Stimulated activated CD4-positive, alpha-beta T cell treated with anti-CD3 and anti-CD28 coated beads, Interleukin-12 subunit alpha, Interleukin-12 subunit beta, amount 100 ng/mL, for 48 hours (primary cell): ENCODE measurements at regions not wholly inside any gene's neighbourhood (a gene's known extent, or its start where the extent isn't known, plus 50 kb on each side); places are given as distances from the start of the nearest gene placed in this dataset.
A peak's percentile ranks its signal among the peaks of the same experiment; 100 is the strongest.
"Not testable (repeated sequence)": the region's sequence is repeated elsewhere in the genome, so short reads cannot be mapped to it uniquely, and the experiment has no call there.

Experiments
- DNase-seq, 3 donors: peaks; one replicate each; pipeline ENCODE4 v3.0.0-alpha.2; 2020; ENCODE audit warnings: low read depth in 2 of 3, low spot score in 1 of 3

DNA sequence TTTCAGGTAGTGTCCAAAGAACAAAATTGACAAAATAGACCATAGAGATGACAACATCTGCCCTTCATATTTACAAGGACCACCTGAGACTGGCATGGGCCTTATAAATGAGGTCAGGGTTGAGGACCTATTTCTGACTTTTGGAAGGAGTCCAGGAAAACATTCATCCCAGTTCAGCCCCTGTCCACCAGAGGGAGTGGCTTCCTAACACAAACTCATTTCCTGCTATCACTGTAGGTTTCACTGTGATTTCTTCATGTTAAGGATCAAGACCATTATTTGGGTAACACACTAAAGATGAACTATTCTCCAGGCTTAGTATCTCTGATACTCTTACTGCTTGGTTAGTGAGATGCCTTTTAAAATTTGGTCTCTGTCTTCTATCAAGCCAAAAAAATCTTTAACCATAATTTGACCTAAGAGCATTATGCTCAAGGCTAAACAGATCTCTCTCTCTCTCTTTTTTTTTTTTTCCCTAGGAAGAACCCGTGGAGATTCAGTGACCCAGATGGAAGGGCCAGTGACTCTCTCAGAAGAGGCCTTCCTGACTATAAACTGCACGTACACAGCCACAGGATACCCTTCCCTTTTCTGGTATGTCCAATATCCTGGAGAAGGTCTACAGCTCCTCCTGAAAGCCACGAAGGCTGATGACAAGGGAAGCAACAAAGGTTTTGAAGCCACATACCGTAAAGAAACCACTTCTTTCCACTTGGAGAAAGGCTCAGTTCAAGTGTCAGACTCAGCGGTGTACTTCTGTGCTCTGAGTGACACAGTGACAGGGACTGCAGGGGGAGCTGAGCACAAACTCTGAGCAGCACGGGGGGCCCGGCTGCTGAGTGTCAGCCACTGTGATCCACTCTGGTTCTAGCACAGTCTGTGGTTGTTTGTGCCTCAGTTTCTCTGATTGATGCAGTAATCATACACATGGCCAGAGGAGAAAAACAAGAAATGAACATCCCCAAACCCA lies 267.6 kb upstream of the OR4E1 start:
- peak in 2 of 3 donors; percentile 8 to 21 for DNase-seq

GRCh38 chr14:21939836-21940235 lies 266.2 kb upstream of the OR4E1 start:
- DNase-seq: no peak

- no peak for DNase-seq
Observed at GRCh38 chr14:21937996-21938395, 264.4 kb upstream of the OR4E1 start.

DNA sequence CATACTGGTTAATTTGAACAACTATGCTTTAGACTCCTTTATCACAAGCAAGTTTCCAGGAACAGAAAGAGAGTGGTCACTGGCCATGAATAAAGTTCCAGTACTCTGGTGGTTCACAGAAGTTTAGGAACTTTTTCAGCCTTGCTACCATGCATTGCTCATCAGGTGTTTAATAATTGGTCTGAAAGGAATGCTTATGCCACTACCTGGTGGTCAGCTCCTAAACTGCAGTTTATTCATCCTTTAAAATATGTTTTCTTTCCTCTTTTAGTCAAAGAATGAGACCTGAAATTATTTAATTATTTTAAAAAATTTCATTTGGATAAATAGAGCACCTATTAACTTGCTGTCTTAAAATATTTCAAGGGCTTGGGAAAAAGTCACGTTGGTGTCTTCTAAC lies 260.1 kb upstream of the OR4E1 start:
- no peak for DNase-seq

GRCh38 chr14:21924479-21924878 lies 250.9 kb upstream of the OR4E1 start:
- peak in 2 of 3 donors; percentile 9 to 15 for DNase-seq

DNA sequence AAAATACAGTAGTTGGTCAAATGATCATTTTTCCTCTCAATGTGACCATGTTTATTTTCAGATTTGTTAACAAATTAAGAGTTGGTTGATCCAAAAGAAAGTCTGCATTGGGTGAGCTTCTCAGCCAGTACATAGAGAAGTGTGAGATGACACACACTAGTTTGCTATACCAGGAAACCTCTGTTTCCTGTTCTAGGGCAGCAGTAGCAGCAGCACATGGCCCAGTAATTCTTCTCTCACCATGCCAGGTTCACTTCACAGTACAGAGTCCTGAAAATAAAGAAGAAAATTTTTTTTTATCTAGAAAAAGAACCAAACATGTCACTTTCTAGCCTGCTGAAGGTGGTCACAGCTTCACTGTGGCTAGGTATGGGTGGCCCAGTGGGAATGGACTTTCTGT lies 250.2 kb upstream of the OR4E1 start:
- DNase-seq: no peak

DNA sequence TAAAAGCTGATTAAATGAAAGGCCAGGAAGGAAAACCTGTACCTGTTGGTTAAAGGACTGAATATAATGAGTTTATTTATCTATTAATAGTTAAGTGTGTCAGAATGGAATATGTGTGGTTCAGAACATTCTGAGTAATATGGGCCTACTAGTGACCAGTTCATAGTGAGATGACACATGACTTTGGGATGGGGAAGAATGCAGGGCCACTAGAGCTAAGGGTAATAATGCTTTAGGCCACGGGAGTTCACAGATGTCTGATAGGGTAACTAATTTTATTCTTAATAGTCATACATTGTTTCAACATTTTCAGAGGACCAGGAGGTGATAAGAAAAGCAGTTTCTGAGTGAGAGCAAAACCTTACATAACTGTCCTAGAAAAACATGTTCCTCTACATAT lies 247.8 kb upstream of the OR4E1 start:
- DNase-seq: no peak

GRCh38 chr14:21917699-21918436 lies 244.2 kb upstream of the OR4E1 start:
- DNase-seq: peak in 2 of 3 donors; percentile 38 to 69

- DNase-seq: no peak
Observed at GRCh38 chr14:21915826-21916225, 242.2 kb upstream of the OR4E1 start.

DNA sequence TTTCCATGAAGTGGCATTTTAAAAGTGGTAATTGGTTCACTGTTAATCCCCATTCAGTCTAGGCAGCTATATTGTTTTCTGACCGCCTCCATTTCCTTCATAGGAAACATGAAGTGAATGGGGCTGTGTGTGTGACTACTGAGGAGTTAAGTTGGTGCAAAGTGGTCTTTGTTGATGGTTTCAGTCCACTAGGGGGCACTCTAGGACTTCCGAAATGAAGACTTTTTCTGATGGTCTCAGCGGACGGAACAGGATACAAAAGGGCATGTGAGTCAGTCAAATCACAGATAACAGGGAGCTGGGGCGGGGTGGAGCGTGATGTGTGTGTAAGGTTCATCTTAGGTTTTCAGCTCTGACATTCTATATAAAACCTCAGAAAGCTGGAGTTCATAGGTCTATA lies 240.1 kb upstream of the OR4E1 start:
- DNase-seq: peak; percentile 52 to 86 (median 60)

GRCh38 chr14:21912367-21912766 lies 238.7 kb upstream of the OR4E1 start:
- DNase-seq: no peak

- DNase-seq: no peak
Observed at GRCh38 chr14:21911877-21912276, 238.3 kb upstream of the OR4E1 start.

GRCh38 chr14:21910260-21910659 lies 236.6 kb upstream of the OR4E1 start:
- DNase-seq: no peak

GRCh38 chr14:21902561-21903181 lies 229.1 kb upstream of the OR4E1 start:
- DNase-seq: peak in 1 of 3 donors; percentile 15

GRCh38 chr14:21894898-21895194 lies 221.2 kb upstream of the OR4E1 start:
- DNase-seq: not testable (repeated sequence)

DNA sequence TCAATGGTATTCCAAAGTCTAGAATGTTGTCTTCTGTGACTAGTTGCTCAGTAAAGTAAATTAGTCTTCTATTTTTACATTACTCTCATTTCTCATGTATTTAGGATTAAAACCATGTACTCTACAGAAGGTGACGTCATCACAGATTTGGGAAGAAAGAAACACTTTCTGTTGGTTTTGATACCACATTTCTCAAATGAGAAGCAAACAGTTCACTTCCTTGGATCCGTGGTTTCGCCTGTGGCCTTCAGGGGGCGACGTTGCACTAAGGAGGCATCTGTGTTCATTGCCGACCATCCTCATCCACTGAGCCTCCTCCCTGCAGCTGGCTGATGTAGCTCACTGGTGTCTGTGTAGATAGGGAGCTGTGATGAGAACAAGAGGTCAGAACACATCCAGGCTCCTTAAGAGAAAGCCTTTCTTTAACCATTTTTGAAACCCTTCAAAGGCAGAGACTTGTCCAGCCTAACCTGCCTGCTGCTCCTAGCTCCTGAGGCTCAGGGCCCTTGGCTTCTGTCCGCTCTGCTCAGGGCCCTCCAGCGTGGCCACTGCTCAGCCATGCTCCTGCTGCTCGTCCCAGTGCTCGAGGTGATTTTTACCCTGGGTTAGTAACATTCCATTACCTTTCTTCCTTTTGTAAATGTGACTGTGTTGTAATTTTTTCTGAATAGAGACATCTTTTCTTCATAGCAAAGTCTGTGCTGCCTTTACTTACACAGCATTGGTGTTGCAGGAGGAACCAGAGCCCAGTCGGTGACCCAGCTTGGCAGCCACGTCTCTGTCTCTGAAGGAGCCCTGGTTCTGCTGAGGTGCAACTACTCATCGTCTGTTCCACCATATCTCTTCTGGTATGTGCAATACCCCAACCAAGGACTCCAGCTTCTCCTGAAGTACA lies 220.6 kb upstream of the OR4E1 start:
- peak in 2 of 3 donors; percentile 23 to 39 for DNase-seq

DNA sequence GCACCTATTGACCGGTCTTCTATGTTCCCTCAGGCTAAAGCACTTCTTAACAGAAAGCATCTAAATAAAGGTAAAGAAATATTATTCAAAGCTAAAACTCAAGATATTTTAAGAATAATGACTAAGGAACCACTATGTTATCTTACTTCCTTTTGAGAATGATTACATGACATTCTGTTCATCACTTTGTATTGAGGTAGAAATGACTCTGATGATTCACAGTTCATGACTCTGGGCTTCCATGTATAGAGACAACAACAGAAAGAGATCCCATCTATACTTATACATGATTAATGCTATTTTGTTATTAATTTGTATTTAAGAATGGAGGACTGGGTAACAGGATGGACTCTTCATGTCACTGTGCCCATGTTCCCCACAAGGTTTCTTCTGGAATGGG lies 218.3 kb upstream of the OR4E1 start:
- no peak for DNase-seq

GRCh38 chr14:21884995-21885394 lies 211.4 kb upstream of the OR4E1 start:
- no peak for DNase-seq

GRCh38 chr14:21882226-21882625 lies 208.6 kb upstream of the OR4E1 start:
- DNase-seq: no peak

GRCh38 chr14:21880918-21881317 lies 207.3 kb upstream of the OR4E1 start:
- no peak for DNase-seq

- no peak for DNase-seq
Observed at GRCh38 chr14:21875791-21876190, 202.2 kb upstream of the OR4E1 start.
